B cell (primary cell): ENCODE measurements at regions not wholly inside any gene's neighbourhood (a gene's known extent, or its start where the extent isn't known, plus 50 kb on each side); places are given as distances from the start of the nearest gene placed in this dataset.

Source experiments
- CTCF ChIP-seq: fragments of 200-600 bp; IDR thresholded peaks from one replicate; pipeline ENCODE4 v1.8.0; 2022; ENCODE audit warnings: antibody characterized with exemption, mild to moderate bottlenecking
- EZH2 ChIP-seq: IDR thresholded peaks from 2 replicates; pipeline ENCODE4 v1.6.1; 2012; ENCODE audit warnings: borderline replicate concordance, low read depth, mild to moderate bottlenecking, moderate library complexity, low read length; ENCODE audit not compliant: insufficient read depth, poor library complexity, severe bottlenecking

DNA sequence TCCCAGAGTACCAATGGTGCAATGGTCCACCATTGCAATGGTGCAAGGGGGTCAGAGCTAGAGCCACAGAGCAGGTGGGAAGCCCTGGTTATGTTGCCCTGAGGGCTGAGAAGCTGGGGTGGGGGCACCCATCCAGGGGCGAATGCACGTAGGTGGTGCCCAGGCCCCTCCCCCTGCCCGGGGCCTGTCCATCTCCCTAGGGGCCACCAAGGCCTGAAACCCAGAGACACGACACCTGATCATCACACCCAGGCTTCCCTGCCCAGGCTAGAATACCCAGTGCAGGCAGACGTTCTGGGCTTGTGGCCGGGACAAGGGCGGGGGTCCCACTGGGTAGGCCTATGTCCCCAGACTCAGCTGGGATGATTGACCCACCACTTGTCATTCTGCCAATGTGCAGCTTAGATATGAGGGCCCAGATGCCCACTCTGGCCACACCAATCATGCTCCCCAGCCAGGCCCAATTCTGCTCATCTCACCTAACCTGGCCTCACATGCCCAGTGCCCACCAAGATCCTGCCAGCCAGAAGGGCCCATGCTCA, 83.2 kb downstream of the ALG10 start:
- TF ChIP-seq EZH2 (no peak), CTCF (no peak)
